Spleen (tissue), 11 donors: ENCODE measurements at regions not wholly inside any gene's neighbourhood (a gene's known extent, or its start where the extent isn't known, plus 50 kb on each side); places are given as distances from the start of the nearest gene placed in this dataset.

Source experiments
- DNase-seq: peaks from one replicate; pipeline ENCODE4 v3.0.0-alpha.2; 2020
- H3K27ac ChIP-seq, 8 donors: fragments of 200-600 bp; sonication (generic) in 7 of 8; 1 replicate in 4 of 8; 2 replicates in 4 of 8; pipeline versions ENCODE4 v1.5.0 to v1.8.0; 2016 to 2021; ENCODE audit warnings: inconsistent platforms in 4 of 8, mild to moderate bottlenecking in 4 of 8, moderate library complexity in 1 of 8
- H3K27me3 ChIP-seq, 7 donors: fragments of 200-600 bp; sonication (generic) in 6 of 7; replicated peaks in 1 of 7; 1 replicate in 4 of 7; 2 replicates in 3 of 7; pipeline versions ENCODE4 v1.5.0 to v1.8.0; 2016 to 2021; ENCODE audit warnings: inconsistent platforms in 3 of 7, mild to moderate bottlenecking in 1 of 7
- H3K36me3 ChIP-seq, 6 donors: fragments of 200-600 bp; sonication (generic) in 5 of 6; 1 replicate in 4 of 6; 2 replicates in 2 of 6; pipeline versions ENCODE4 v1.5.0 to v1.8.0; 2016 to 2021; ENCODE audit warnings: inconsistent platforms in 2 of 6
- H3K4me1 ChIP-seq, 6 donors: fragments of 200-600 bp; sonication (generic) in 5 of 6; 1 replicate in 3 of 6; 2 replicates in 3 of 6; pipeline versions ENCODE4 v1.5.0 to v1.8.0; 2016 to 2021; ENCODE audit warnings: inconsistent platforms in 3 of 6
- H3K4me3 ChIP-seq, 8 donors: fragments of 200-600 bp; sonication (generic) in 7 of 8; 1 replicate in 4 of 8; 2 replicates in 4 of 8; pipeline versions ENCODE4 v1.5.0 to v1.8.0; 2016 to 2021; ENCODE audit warnings: inconsistent platforms in 4 of 8, mild to moderate bottlenecking in 4 of 8, moderate library complexity in 2 of 8
- H3K9me3 ChIP-seq, 8 donors: fragments of 200-600 bp; sonication (generic) in 7 of 8; 1 replicate in 4 of 8; 2 replicates in 4 of 8; pipeline versions ENCODE4 v1.5.0 to v1.8.0; 2016 to 2021; ENCODE audit warnings: inconsistent platforms in 4 of 8
- POLR2A ChIP-seq, 3 donors: fragments of 450-650 bp; IDR thresholded peaks; one replicate each; pipeline ENCODE4 v1.5.1; 2017; ENCODE audit warnings: antibody characterized with exemption in 3 of 3, mild to moderate bottlenecking in 1 of 3
- POLR2AphosphoS5 ChIP-seq, 3 donors: sonication (generic); formaldehyde crosslinking; IDR thresholded peaks; one replicate each; pipeline ENCODE4 v1.5.1; 2017; ENCODE audit warnings: antibody characterized with exemption in 3 of 3
- WGBS, 5 donors: extraction: QIAGEN DNeasy Blood & Tissue Kit in 3 of 5; methylation state at CpG; one replicate each; pipeline versions ENCODE4 v1.1.5 to v1.1.7; 2013 to 2018; 5-methylcytosine and 5-hydroxymethylcytosine counted together
- intact Hi-C: fragments of 100-400 bp; cut with DNase I; formaldehyde crosslinking; loops from one replicate; pipeline ENCODE4 v1.15.0; 2023; ENCODE audit warnings: low total_unique reads
- TF ChIP-seq, protein P1 (sequence below), 11 experiments: fragments of 200-600 bp in 7 of 11; fragments of 450-650 bp in 4 of 11; sonication (generic) in 4 of 11; IDR thresholded peaks in 8 of 11; conservative IDR thresholded peaks in 3 of 11; 1 replicate in 7 of 11; 2 replicates in 4 of 11; pipeline versions ENCODE4 v1.4.0 to v1.8.0; 2016 to 2021; ENCODE audit warnings: antibody characterized with exemption in 11 of 11, inconsistent platforms in 4 of 11, mild to moderate bottlenecking in 1 of 11
- donor health status: healthy with polysubstance abuse.
- donor health status: DM: no; HTN: no; CAD: no; lungs with moderate emphysema.
- donor health status: DM: no; HTN: no; CAD: no.
- donor health status: Bipolar disorder and iron deficiency.
- donor health status: healthy.
- donor health status: DM: no; HTN: no; CAD: no.
- donor health status: DM: yes; HTN: yes; CAD: no.

DNA sequence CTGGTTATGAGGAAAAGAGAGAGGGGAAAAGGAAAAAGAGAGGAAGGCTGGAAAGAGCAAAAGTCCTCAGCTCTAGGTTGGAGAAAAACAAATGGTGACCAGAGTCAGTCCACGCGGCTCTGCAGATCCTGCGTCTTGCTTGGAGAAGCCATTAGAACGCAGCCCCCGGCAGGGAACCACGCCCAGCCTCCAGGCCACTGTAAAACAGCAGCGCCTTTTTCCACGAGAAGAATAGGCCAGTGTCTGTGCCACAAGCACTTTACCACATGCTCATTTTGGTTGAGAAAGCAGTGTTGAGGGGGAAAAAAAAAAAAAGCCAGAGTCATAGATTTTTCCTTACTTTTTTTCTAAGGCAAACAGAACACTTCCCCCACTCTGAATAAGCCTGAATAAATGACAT, 846.9 kb upstream of the ADAMTS5 start:
- intact Hi-C loops, result no loop called here
- Histone ChIP-seq H3K9me3 (no peaks in the 10 kb centered on the region), H3K4me3 (no peak overlapping the region), H3K36me3 (no peaks in the 10 kb centered on the region), H3K4me1 (no peaks in the 10 kb centered on the region), H3K27me3 (no peaks in the 10 kb centered on the region), H3K27ac (no peak overlapping the region)
- TF ChIP-seq POLR2A (IDR thresholded peaks at IDR 0.05), result no peak
- TF ChIP-seq, protein P1, sequence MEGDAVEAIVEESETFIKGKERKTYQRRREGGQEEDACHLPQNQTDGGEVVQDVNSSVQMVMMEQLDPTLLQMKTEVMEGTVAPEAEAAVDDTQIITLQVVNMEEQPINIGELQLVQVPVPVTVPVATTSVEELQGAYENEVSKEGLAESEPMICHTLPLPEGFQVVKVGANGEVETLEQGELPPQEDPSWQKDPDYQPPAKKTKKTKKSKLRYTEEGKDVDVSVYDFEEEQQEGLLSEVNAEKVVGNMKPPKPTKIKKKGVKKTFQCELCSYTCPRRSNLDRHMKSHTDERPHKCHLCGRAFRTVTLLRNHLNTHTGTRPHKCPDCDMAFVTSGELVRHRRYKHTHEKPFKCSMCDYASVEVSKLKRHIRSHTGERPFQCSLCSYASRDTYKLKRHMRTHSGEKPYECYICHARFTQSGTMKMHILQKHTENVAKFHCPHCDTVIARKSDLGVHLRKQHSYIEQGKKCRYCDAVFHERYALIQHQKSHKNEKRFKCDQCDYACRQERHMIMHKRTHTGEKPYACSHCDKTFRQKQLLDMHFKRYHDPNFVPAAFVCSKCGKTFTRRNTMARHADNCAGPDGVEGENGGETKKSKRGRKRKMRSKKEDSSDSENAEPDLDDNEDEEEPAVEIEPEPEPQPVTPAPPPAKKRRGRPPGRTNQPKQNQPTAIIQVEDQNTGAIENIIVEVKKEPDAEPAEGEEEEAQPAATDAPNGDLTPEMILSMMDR (IDR thresholded peaks at IDR 0.05 in 8 of 11, conservative IDR thresholded peaks at IDR 0.05 in 3 of 11), result no peak
- TF ChIP-seq POLR2AphosphoS5 (IDR thresholded peaks at IDR 0.05), result no peak
- WGBS, 5 donors, result 84 to 94% (median 88%) methylated on average over 8 of the region's 8 CpGs
- DNase-seq, result no peak

DNA sequence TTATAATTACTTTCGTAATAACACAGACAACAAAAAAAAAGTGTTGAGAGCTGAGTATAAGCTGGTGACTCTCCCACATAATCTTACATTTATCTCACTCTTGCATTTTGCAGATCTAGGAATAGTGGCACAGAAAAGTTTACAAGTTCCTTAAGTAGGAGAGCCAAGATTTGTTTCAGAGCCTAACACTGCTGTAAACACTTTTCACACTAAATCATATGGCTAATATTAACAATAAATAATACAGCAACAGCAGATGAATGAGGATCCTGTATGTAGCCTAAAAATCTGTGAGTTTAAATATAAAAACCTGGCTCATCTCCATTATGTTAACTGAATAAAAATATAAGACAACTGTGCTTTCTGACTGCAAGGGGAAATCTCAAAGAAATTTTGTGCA, 846.5 kb upstream of the ADAMTS5 start:
- DNase-seq, result no peak
- 84 to 89% (median 87%) methylated on average over 1 of the region's 1 CpG for WGBS, 5 donors
- H3K27me3 ChIP-seq, result no peaks in the 10 kb centered on the region
- no peak for TF ChIP-seq POLR2AphosphoS5 (IDR thresholded peaks at IDR 0.05)
- TF ChIP-seq, protein P1 (IDR thresholded peaks at IDR 0.05 in 8 of 11, conservative IDR thresholded peaks at IDR 0.05 in 3 of 11), result no peak
- no peak for TF ChIP-seq POLR2A (IDR thresholded peaks at IDR 0.05)
- no peaks in the 10 kb centered on the region for H3K4me1 ChIP-seq
- intact Hi-C loops, result no loop called here
- H3K27ac ChIP-seq, result no peak overlapping the region
- no peak overlapping the region for H3K4me3 ChIP-seq
- no peaks in the 10 kb centered on the region for H3K9me3 ChIP-seq
- no peaks in the 10 kb centered on the region for H3K36me3 ChIP-seq

DNA sequence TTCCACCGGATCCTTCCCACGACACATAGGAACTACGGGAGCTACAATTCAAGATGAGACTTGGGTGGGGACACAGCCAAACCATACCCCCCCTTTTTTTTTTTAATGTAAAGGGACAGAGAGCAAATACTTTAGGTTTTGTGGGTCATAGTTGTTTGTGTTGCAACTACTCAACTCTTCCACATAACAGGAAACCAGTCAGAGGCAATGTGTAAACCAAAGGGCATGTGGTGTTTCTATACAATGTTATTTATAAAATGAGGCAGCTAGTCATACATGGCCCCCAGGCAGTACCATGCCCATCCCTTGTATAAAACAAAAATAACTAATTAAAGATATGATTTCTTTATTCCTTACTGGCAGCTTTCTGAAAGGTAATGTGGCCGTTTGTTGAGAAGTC, 845.4 kb upstream of the ADAMTS5 start:
- 89 to 99% (median 93%) methylated on average over 4 of the region's 4 CpGs for WGBS, 5 donors
- no peak for TF ChIP-seq POLR2A (IDR thresholded peaks at IDR 0.05)
- TF ChIP-seq POLR2AphosphoS5 (IDR thresholded peaks at IDR 0.05), result no peak
- TF ChIP-seq, protein P1 (IDR thresholded peaks at IDR 0.05 in 8 of 11, conservative IDR thresholded peaks at IDR 0.05 in 3 of 11), result no peak
- intact Hi-C loops, result no loop called here

DNA sequence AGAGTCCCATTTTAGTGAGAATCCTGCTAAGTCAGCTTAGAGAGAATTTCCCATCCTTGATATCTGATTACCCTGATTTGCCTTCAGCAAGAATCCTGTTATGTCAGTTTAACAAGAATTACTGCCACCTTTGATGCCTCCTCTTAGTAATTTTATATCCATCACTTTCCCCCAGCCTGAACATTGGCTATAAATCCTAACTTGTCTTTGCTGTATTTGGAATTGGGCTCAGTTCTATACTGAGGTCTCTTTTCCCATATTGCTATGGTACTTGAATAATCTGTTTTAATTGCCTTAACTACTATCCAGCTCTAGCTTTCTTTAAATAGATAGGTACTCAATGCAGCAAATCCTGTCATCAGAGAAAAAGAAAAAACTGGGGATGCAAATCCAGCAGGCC, 842.0 kb upstream of the ADAMTS5 start:
- Histone ChIP-seq H3K36me3 (no peaks in the 10 kb centered on the region), H3K27ac (no peak overlapping the region), H3K4me1 (no peaks in the 10 kb centered on the region), H3K9me3 (no peaks in the 10 kb centered on the region), H3K4me3 (no peak overlapping the region), H3K27me3 (no peaks in the 10 kb centered on the region)
- intact Hi-C loops, result no loop called here
- TF ChIP-seq POLR2AphosphoS5 (IDR thresholded peaks at IDR 0.05) (no peak), POLR2A (IDR thresholded peaks at IDR 0.05) (no peak)
- TF ChIP-seq, protein P1 (IDR thresholded peaks at IDR 0.05 in 8 of 11, conservative IDR thresholded peaks at IDR 0.05 in 3 of 11), result no peak
- no peak for DNase-seq

More for the DNA sequence above, 845.4 kb upstream of the ADAMTS5 start:
- Histone ChIP-seq H3K9me3 (no peaks in the 10 kb centered on the region), H3K4me3 (no peak overlapping the region), H3K36me3 (no peaks in the 10 kb centered on the region), H3K27me3 (no peaks in the 10 kb centered on the region), H3K27ac (no peak overlapping the region), H3K4me1 (no peaks in the 10 kb centered on the region)
- no peak for DNase-seq
